ENCODE measurements at regions not wholly inside any gene's neighbourhood (a gene's known extent, or its start where the extent isn't known, plus 50 kb on each side); places are given as distances from the start of the nearest gene placed in this dataset.
"Not testable (repeated sequence)": the region's sequence is repeated elsewhere in the genome, so short reads cannot be mapped to it uniquely, and the experiment has no call there.

DNA sequence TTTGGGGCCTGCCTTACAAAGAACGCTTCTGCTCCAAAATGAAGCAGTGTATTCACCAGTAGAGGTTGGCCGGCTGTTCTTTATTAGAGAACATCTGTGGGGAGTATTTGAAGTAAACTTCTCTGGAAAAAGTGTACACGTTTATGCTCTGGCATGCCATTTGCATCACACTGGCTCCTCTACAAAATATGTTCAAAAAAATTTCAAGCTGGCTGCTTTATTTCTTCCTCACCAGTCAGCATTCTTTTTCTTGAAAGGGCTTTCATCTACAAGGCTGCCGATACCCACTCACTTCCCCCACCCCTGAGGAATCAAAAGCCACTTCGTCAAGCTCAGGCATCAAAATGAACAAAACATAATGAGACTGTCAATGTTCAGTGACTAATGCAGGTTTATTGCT lies 294.1 kb downstream of the TFAP2B start:
- POLR2A ChIA-PET: no interaction called here
- no peak overlapping the region for H3K4me3 Mint-ChIP-seq
- TF ChIP-seq, protein P1, sequence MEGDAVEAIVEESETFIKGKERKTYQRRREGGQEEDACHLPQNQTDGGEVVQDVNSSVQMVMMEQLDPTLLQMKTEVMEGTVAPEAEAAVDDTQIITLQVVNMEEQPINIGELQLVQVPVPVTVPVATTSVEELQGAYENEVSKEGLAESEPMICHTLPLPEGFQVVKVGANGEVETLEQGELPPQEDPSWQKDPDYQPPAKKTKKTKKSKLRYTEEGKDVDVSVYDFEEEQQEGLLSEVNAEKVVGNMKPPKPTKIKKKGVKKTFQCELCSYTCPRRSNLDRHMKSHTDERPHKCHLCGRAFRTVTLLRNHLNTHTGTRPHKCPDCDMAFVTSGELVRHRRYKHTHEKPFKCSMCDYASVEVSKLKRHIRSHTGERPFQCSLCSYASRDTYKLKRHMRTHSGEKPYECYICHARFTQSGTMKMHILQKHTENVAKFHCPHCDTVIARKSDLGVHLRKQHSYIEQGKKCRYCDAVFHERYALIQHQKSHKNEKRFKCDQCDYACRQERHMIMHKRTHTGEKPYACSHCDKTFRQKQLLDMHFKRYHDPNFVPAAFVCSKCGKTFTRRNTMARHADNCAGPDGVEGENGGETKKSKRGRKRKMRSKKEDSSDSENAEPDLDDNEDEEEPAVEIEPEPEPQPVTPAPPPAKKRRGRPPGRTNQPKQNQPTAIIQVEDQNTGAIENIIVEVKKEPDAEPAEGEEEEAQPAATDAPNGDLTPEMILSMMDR (IDR thresholded peaks at IDR 0.05): no peak
- no peak for ATAC-seq (ENCODE audit: low read depth)
- no peak for DNase-seq
- intact Hi-C loops (cut with micrococcal nuclease): no loop called here
- H3K9me3 Mint-ChIP-seq: no peaks in the 10 kb centered on the region
- H3K27me3 Mint-ChIP-seq: no peaks in the 10 kb centered on the region
- CTCF ChIA-PET: no interaction called here
- H3K27ac Mint-ChIP-seq: no peak overlapping the region
- no peaks in the 10 kb centered on the region for H3K4me1 Mint-ChIP-seq
- no peaks in the 10 kb centered on the region for H3K36me3 Mint-ChIP-seq (ENCODE audit: low read depth)

DNA sequence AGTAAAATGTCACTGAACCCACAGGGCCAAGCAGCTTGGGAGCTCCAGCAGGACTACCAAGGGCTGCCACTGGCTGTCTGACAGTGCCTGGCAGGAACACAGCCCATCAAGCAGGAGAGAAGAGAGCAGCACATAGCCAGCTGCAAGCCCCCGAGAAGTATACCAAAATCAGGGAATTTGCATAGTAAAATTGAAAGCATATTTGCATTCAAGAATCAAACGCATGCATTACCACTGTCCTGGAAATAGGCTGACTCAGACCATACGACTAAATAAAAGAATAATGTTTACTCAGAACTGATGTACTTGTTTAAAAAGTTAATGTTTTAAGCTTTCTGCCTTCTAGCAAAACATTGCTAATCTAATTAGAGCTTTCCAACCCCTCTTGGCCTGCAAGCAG lies 298.1 kb downstream of the TFAP2B start:
- CTCF ChIA-PET: no interaction called here
- Mint-ChIP-seq H3K27me3 (no peaks in the 10 kb centered on the region), H3K27ac (no peak overlapping the region), H3K4me1 (no peaks in the 10 kb centered on the region), H3K36me3 (ENCODE audit: low read depth) (no peaks in the 10 kb centered on the region), H3K9me3 (no peaks in the 10 kb centered on the region), H3K4me3 (no peak overlapping the region)
- ATAC-seq (ENCODE audit: low read depth): no peak
- POLR2A ChIA-PET: no interaction called here
- DNase-seq: no peak
- TF ChIP-seq, protein P1 (IDR thresholded peaks at IDR 0.05): no peak
- intact Hi-C loops (cut with micrococcal nuclease): no loop called here

GRCh38 chr6:51118792-51119191 lies 300.1 kb downstream of the TFAP2B start:
- DNase-seq (no peak), ATAC-seq (ENCODE audit: low read depth) (no peak)
- ChIA-PET CTCF (no interaction called here), POLR2A (no interaction called here)
- H3K9me3 Mint-ChIP-seq: no peaks in the 10 kb centered on the region
- no peak overlapping the region for H3K27ac Mint-ChIP-seq
- TF ChIP-seq, protein P1 (IDR thresholded peaks at IDR 0.05): no peak
- H3K4me3 Mint-ChIP-seq: no peak overlapping the region
- intact Hi-C loops (cut with micrococcal nuclease): no loop called here
- H3K4me1 Mint-ChIP-seq: no peaks in the 10 kb centered on the region
- H3K36me3 Mint-ChIP-seq (ENCODE audit: low read depth): no peaks in the 10 kb centered on the region
- H3K27me3 Mint-ChIP-seq: no peaks in the 10 kb centered on the region

DNA sequence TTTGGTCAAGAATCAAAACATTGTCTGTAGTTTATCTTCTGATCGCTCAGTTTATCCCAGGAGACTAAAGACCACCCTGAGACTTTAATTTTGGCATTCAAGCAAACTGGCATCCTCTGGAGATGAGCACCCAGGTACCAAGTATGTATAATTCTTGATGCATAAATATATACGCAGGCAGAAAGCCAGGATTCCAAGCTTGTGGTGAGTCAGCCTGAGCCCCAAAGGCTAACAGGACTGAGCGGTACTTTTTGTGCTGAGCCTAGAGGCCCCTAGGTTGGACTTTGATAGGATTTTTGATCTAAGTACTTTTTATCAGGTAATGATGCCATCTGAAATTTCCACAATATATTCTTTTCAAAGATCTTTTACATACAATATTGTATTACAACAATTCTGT lies 301.3 kb downstream of the TFAP2B start:
- TF ChIP-seq, protein P1 (IDR thresholded peaks at IDR 0.05): no peak
- H3K27me3 Mint-ChIP-seq: no peaks in the 10 kb centered on the region
- H3K27ac Mint-ChIP-seq: no peak overlapping the region
- DNase-seq: no peak
- no peaks in the 10 kb centered on the region for H3K9me3 Mint-ChIP-seq
- no peaks in the 10 kb centered on the region for H3K36me3 Mint-ChIP-seq (ENCODE audit: low read depth)
- CTCF ChIA-PET: no interaction called here
- no peak for ATAC-seq (ENCODE audit: low read depth)
- H3K4me1 Mint-ChIP-seq: no peaks in the 10 kb centered on the region
- POLR2A ChIA-PET: no interaction called here
- H3K4me3 Mint-ChIP-seq: no peak overlapping the region
- intact Hi-C loops (cut with micrococcal nuclease): no loop called here

- H3K27me3 Mint-ChIP-seq; H3K4me3 Mint-ChIP-seq; H3K4me1 Mint-ChIP-seq; H3K36me3 Mint-ChIP-seq (ENCODE audit: low read depth); ATAC-seq (ENCODE audit: low read depth); H3K27ac Mint-ChIP-seq; POLR2A ChIA-PET; H3K9me3 Mint-ChIP-seq; CTCF ChIA-PET; intact Hi-C loops (cut with micrococcal nuclease); DNase-seq: not testable (repeated sequence)
These were observed 302.8 kb downstream of the TFAP2B start for GRCh38 chr6:51121380-51121976.

DNA sequence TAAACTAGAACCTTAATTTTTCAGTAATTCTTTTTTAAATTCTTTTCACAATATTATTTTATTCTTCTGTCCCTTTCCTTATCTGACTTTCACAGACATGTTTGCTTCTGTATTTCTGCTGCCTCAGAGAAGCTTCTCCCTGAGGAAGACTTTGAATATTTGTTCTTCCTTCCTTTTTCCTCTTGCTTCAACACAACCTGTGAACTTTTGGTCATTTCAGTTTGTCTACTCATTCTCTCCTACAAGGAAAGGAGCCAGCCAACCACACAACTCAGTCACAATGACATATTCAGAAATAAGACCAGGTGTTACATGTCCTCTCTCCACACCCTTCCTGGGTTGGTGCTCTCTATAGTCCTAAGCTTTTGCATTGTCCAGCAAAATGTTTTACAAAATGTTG lies 310.4 kb downstream of the TFAP2B start:
- ChIA-PET POLR2A (no interaction called here), CTCF (no interaction called here)
- TF ChIP-seq, protein P1 (IDR thresholded peaks at IDR 0.05): no peak

More for the DNA sequence above, 310.4 kb downstream of the TFAP2B start:
- Mint-ChIP-seq H3K36me3 (ENCODE audit: low read depth) (no peaks in the 10 kb centered on the region), H3K4me3 (no peak overlapping the region), H3K9me3 (peaks cover 14% of the 10 kb centered on the region), H3K27ac (no peak overlapping the region), H3K4me1 (no peaks in the 10 kb centered on the region), H3K27me3 (no peaks in the 10 kb centered on the region)
- ATAC-seq (ENCODE audit: low read depth) (no peak), DNase-seq (no peak)
- intact Hi-C loops (cut with micrococcal nuclease): no loop called here
